CD4-positive, alpha-beta T cell treated with Interferon gamma for 1 hour (primary cell): ENCODE measurements at regions not wholly inside any gene's neighbourhood (a gene's known extent, or its start where the extent isn't known, plus 50 kb on each side); places are given as distances from the start of the nearest gene placed in this dataset.
"Not testable (repeated sequence)": the region's sequence is repeated elsewhere in the genome, so short reads cannot be mapped to it uniquely, and the experiment has no call there.

ENCODE experiments used
- DNase-seq: peaks from one replicate; pipeline ENCODE4 v3.0.0-alpha.2; 2020

DNA sequence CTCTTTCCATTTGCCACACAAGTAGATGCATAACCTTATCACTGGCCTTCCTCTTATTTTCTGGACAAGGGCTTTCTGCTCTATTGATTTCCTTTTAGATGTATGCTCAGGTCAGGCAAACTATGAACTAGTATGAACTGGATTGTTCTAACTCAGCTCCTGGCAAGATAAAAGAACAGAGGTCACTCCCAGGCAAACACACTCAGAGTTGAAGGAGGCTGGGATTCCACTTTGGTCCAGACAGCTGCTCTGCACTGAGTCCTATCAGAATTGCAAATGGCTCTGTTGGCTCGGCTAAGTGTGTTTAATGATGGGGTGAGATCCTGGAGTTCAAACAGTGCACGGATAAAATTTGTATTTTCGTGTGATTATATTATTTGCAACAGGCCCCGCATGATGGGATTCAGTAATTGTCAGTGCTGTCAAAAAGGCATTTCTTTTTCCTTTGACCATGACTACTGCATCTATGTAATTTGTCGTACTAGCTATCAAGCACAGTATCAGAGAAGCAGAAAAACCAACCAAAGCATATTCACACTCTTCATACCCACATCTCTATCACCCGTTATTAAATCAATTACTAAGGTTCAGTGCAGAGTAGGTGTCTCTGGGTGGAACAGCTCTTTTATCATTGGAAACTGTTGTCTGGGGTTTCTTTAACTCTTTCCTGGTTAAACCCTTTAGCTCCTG lies 288.1 kb upstream of the PRKCQ start:
- no peak for DNase-seq

DNA sequence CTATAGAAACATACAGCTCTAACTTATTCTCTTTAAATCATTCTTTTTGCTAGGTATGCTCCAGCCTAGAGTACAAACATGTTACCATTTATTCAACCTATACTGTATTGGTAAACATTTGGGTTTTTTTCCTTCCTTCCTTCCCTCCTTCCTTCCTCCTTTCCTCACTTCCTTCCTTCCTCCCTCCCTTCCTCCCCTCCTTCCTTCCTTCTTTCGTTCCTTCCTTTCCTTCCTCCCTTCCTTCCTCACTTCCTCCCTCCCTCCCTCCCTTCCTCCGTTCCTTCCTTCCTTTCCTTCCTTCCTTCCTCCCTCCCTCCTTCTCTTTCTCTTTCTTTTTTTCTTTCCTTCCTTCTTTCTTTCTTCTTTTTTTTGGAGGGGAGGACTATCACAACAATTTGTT lies 286.7 kb upstream of the PRKCQ start:
- DNase-seq, result no peak

DNA sequence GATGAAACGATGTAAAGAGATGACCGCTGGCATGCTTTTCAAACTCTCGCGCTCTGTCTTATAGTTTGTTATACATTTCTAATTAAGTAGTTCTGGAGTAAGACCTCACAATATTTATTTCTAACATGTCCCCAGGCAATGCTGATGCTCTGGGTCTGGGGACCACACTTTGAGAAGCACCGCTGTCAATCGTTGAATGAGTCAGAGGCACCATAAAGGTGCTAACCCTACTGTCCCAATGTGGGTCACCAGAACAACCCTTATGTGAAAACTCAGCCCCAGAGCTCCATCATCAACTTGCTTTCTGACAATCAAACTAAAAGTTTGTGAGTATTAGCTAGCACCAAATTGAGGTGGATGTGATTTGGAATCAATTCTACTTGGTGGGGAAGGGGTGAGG lies 284.1 kb upstream of the PRKCQ start:
- DNase-seq, result no peak

DNA sequence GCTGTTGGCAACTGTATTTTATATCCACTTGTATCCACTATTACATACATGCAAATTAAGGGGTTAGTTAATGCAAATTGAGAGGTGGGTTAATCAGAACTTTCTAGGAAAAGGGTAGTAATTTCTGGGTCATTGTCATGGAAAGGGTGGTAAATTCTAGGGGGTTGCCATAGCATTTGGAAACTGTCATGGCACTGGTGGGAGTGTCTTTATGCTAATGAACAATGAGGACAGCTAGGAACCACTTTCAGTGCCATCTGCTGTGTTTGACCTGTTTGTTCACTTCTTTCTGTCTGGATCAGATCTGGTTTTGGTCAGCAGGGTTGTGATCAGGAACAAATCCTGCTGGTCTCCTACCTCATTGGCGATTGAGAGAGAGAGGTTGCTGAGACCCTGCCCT lies 283.3 kb upstream of the PRKCQ start:
- no peak for DNase-seq

DNA sequence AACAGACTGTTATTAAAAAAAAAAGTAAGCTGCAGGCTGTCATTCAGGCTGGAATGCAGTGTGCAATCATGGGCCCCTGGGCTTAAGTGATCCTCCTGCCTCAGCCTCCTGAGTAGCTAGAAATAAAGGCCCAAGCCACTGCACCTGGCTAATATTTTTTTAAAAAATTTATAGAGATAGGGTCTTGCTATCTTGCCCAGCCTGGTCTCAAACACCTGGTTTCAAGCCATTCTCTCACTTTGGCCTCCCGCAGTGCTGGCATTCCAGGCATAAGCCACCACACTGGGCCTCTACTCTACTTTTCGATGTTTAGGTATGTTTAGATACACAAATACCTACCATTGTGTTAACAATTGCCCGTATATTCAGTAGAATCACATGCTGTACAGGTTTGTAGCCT lies 270.4 kb upstream of the PRKCQ start:
- DNase-seq, result no peak

DNA sequence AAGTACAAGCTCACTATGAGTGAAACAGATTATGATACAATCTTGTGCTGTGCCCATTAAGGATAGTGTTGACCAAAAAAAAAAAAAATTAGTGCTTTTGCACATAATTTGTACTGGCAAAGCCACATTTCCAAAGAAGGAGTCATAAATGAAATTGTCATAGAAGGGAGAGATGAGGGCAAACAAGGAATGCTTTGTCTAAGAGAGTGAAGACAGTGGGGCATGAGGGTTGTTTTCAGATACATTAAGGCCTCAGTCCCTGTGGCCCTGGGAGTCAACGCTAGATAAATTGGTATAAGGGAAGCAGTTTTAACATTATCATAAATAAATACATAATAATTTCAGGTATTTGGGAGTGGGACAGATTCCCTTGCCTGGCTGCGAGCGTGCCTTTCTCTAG lies 267.5 kb upstream of the PRKCQ start:
- DNase-seq, result no peak

DNA sequence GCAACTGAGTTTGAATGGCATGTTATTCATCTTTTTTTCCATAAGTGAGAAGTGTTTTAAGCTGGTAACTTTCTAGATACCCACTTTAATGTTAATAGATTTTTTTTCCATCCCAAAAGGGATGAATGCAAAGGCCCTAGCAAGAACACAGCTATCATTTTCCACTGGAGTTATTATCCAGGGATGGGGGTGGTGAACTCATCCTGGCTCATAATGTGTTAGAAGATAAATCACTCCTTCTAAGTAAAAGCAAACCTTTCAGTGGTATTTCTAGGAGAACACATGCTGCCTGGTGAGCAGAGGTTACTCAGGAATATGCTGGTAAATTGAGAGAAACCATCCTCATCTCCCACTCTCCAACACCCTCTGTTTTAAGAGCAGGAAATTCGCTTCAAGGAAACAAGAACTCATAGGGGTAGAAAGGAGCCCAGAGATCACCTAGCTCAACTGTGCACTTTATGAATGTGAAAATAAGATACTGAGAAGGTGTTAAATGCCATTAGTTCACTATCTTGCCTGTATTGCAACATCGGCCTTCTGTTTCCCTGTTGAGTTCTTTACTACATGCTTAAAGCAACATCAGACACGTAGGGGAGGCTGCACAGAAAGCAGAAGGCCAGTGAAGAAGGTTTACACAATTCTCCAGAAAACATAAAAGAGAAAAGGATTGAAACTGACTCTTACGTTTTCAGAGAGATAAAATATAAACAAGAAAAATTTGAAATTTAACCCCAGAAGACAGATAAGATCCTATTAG lies 264.0 kb upstream of the PRKCQ start:
- DNase-seq, result no peak

DNA sequence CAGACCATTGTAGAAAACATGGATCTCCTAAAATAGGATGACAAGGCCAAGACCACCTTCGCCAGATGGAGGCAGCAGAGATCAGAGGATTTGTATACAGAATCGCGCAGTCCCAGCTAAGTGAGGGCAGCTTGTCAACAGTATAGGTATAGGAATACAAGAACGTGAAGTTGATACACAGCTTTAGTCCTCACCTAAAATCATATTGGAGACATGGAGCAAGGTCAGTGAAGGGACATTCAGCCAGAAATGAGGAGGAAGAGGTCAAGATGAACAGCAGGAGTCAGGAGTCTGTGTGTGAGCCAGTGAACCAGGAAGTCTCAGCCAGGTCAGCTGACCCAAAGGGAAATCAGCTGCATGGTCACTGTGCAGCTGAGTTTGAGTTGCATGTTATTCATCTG lies 263.4 kb upstream of the PRKCQ start:
- no peak for DNase-seq

DNA sequence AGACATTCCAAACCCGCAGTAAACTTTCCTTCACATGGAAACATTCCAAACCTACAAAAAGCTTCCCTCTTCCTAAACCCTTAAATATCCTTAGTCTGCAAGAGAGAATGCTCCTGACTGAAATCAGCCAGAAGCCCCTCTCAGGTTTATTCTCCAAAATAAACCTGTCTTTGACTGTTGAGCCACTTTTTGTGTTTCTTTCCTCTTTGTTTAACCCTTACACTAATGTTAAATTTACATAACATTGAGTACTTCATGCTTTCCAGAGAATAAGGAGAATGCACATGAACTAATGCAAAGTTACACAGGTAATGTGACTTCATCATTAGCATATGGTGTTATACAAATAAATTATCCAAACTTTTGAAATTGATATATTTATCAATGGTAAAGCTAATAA lies 262.6 kb upstream of the PRKCQ start:
- DNase-seq, result no peak

DNA sequence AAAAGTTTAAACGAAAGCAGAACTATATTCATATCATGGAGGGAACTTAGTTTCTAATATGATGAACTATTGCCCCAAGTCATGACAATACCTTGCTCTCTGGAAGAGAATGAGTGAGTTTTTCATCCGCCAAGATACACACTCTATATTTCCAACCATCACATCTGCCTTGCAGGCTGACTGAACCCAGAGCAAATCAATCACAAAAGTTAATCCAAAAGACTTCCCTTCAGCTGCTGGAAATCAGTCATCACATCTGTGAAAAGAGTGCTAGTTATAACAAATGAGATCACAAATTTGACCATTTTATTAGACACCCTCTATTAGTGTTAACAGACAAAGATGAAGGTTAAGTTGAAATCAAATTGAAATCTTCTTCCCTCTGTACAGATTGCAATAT lies 261.7 kb upstream of the PRKCQ start:
- no peak for DNase-seq

DNA sequence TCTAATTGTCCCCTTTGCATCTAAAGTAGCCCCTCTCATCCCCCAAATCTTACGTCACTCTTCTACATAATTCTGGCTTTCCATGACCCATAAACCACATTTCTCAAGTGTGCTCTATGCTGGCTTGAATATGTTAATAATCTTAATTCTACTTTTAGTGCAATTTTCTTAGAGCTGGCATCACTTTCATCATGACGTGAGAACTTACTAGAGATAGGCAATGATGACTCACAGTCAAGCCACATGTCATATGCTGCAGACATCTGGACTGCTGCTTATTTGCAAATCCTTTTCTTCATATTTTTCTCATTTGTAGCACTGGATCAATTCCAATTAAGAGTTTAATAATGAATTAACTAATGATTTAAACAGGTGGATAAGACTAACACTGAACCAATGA lies 260.7 kb upstream of the PRKCQ start:
- DNase-seq, result no peak

DNA sequence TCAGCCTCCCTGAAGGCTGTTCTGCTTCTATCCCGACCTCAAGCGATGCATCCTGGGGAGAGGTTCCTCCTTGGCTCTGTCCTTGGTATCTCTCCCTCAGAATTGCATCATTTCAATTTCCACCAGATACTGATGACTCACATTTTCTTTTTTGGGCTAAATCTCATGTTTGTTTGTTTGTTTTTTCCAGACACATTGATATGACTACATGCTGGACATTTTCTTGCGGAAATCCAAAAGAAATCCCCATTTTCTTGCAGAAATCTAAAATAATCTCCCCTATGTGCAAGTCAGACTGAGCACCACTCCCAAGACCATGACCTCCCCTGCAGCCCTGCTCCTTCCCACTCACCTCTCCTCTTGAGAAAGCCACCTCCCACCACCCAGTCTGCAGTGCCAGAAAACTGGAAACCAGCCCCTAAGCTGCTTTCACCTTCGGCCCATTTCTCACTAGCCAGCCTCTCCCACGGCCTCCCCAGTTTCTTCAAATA lies 260.2 kb upstream of the PRKCQ start:
- DNase-seq, result no peak

DNA sequence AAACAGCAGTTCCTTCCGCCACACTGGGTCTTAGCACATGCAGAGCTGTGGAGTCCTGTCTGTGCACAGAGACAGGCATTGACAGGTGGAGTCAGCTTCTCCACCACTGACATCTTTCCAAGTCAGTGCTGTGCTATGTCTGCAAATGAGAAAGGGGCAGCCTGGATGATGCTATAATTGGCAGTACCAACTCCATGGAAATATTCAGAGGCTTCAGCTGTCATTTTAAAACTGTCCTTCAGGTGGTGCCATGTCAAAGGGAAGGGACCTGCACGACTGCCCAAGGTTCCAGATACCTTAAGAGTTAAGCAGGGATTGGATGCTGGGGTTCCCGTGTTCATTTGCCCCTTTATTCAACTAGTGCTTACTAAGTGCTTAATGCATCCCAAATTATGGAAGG lies 258.0 kb upstream of the PRKCQ start:
- no peak for DNase-seq

DNA sequence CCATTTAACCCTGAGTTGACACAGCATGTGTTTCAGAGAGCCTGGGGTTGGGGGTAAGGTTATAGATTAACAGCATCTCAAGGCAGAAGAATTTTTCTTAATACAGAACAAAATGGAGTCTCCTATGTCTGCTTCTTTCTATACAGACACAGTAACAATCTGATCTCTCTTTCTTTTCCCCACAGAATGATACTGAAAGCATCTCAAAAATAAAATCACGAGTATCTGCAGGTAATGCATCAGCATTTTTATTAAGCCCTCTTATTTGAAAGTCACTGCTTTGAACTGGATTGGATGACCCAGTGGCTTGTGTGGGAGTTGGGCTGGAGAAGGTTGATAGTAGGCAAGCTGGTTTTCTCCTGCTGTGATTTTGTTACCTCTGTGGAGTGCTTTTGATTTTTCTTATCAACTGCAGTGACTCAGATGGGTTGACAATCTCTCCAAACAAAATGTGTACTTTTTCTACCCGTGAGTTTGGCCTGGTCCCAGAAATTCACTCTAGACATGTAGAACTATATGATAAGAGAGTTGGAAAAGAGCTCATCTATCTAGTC lies 253.5 kb upstream of the PRKCQ start:
- no peak for DNase-seq

DNA sequence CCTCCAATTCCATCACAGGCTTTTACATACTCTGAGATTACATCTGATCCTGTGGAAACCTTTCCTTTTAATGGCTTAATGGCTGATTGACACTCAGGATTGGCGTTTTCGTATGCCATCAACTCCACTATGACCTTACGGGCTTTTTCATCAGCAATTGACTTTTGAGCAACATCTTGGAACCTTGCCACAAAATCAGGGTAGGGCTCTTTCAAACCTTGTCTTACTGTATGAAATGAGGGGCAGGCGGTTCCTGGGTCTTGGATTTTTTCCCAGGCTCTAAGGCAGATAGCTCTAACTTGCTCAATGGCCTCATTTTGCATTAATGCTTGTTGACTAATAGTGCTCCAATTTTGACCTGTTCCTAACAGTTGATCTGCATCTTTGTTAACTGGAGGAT lies 250.9 kb upstream of the PRKCQ start:
- not testable (repeated sequence) for DNase-seq

DNA sequence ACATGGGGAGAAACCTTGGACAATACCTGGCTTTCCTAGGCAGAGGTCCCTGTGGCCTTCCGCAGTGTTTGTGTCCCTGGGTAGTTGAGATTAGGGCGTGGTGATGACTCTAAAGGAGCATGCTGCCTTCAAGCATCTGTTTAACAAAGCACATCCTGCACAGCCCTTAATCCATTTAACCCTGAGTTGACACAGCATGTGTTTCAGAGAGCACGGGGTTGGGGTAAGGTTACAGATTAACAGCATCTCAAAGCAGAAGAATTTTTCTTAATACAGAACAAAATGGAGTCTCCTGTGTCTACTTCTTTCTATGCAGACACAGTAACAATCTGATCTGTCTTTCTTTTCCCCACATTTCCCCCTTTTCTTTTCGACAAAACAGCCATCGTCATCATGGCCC lies 244.7 kb upstream of the PRKCQ start:
- not testable (repeated sequence) for DNase-seq

DNA sequence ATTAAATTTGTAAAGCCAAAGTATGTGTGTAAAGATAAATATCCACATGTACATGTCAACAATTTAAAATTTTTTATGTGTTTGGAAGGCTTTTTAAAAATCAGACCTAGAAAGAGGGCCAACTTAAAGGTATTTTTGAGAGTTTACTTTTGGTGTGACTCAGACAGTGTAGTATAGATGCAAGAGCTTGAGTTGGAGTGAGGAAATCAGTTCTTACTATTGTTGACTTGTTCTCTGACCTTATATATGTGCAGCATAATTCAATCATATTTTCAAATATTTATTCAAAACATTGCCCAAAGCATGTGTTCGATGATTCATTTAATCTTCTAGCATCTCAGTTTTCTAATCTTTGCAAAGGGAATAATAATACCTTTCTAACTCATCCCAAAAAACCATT lies 243.7 kb upstream of the PRKCQ start:
- no peak for DNase-seq

DNA sequence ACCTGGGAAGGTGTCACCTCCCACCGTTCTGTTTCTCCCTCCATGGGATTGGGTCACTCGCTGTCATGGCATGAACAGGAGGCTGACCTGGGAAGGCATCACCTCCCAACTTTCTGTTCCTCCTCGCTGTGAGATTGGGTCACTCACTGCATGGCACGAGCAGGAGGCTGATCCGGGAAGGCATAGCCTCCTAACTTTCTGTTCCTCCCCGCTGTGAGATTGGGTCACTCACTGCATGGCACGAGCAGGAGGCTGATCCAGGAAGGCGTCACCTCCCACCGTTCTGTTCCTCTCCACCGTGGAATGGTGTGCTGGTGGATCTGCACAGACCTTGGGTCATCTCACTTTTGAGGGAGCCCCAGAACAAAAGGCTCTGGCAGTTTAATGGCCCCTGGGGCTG lies 239.2 kb upstream of the PRKCQ start:
- no peak for DNase-seq

DNA sequence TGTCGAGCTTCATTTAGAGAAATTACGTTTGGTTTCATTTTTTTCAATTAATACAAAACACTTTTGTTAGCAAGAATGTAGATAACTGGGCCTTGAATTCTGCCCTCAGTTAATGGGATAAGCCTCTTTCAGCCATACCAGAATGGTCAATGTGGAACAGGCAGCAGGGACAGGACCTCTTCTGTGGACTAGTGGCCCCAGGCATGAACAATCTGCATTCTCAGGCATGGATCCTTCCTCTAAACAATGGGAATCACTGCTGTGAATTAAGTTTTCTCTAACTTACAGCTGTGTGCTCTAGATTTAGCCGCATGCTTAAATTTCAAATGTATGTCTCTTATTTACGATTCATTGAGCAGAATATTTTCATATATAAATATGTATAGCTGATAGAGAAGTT lies 237.7 kb upstream of the PRKCQ start:
- no peak for DNase-seq

DNA sequence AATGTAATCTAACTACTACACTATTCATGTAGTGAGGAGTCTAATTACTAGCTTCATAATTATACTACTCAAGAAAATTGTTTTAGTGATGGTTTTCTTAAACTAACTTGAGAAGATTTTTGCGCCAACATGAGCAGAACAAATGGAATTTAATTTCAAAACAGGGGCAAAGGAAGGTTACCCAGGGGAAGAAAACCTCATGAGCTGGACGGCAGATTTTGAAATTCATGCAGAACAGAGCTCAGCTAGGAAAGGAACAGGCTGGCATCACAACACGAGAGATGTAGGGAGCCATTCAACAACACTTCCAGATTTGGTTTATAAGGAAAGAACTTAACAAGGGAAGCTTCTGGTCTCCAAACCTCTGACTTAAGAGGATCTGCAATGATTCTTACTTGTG lies 235.3 kb upstream of the PRKCQ start:
- DNase-seq, result no peak

DNA sequence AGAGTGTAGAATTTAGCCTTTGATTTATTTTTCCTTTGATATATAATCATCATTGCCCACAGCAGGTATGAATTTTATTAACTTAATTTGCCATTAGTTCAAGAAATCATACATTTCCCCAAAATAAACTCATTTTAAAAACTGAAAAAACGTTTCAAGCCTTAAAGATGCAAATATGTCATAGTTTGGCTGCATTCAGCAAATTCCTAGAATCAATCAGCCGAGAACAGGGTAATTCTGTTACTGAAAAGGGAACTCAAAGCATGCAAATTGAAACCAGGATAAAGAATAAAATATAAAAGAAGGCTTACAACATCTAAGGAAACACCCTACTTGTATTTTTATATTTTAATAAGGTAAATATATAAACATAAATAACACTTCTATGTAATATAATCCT lies 233.8 kb upstream of the PRKCQ start:
- DNase-seq, result no peak

DNA sequence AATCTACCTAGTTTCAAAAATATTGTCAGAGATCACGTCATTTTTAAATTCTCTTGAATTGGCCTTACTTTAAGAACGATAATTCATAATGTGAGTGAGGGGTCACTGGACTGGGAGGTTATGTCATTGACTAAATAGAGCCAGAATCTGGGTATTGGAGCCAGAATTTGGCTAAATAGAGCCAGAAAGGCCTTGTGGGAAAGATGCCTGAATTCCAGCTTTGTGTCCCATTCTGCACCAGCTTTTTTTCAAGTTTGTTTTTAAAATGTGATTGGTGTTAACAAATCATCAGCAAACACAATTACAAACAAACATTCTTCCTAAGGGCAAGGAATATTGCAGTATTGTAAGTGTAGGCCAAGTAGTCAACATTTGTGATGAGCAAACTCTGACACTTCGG lies 233.2 kb upstream of the PRKCQ start:
- DNase-seq, result no peak

DNA sequence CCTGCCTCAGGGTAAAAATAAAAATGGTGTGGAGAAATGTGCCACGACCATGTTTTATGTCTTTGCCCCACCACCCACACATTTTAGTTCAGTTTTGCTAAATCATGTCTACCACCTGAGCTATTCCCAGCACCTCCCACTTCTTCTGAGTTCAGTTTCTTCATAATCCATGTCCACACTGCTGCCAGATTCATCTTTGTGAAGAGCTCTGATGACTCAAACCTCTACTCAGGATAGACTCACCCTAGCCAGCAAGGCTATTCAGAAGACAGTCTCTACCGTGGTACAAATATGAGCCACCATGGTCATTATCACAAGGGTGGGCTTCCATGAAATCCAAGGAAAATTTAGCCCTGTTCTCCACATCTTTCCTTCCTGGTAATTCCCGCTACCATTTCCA lies 231.1 kb upstream of the PRKCQ start:
- DNase-seq, result no peak

DNA sequence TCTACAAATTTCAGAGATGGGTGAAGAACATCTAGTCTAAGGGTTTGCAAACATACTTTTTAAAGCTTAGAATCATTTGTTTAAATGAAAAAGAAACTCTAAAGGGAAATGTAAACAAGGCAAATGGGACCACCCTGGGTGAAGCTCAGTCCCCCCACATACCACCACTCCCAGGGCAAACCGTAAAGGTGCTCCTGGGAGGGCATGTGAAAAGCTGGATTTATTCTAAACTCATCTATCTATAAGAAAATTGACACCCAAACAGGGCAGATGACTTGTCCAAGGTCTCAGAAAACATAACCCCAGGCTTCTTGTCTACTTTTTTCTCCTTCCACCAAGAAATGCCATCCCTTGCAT lies 223.3 kb upstream of the PRKCQ start:
- DNase-seq, result no peak
